Amniotic epithelial cell (primary cell): ENCODE measurements at regions not wholly inside any gene's neighbourhood (a gene's known extent, or its start where the extent isn't known, plus 50 kb on each side); places are given as distances from the start of the nearest gene placed in this dataset.

Experiments
- DNase-seq: peaks from one replicate; pipeline ENCODE4 v3.0.0-alpha.2; 2010; ENCODE audit warnings: low read depth

DNA sequence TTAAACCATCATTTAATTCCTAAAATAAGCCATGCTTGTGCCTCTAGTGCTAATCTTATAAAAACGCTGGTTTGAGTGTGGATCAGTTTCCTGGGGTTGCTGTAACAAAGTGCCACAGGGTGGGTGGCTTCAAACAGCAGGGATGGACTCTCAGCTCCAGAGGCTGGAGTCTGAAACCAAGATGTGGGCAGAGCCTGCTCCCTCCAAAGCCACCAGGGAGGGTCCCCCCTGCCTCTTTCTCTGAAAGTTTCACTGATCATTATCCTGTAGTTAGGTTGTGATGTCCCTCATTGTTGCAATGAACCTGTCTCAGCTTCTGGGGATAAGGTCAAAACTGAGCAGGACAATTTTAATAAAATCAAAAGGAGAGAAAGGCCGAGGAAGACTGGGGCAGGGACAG, 251.9 kb upstream of the TCERG1L start:
- DNase-seq, result no peak

GRCh38 chr10:131567279-131568162, 256.0 kb upstream of the TCERG1L start:
- DNase-seq, result no peak

- DNase-seq, result no peak
Observed at GRCh38 chr10:131568866-131569265, 257.3 kb upstream of the TCERG1L start.

- no peak for DNase-seq
Observed at GRCh38 chr10:131569851-131570715, 258.6 kb upstream of the TCERG1L start.

DNA sequence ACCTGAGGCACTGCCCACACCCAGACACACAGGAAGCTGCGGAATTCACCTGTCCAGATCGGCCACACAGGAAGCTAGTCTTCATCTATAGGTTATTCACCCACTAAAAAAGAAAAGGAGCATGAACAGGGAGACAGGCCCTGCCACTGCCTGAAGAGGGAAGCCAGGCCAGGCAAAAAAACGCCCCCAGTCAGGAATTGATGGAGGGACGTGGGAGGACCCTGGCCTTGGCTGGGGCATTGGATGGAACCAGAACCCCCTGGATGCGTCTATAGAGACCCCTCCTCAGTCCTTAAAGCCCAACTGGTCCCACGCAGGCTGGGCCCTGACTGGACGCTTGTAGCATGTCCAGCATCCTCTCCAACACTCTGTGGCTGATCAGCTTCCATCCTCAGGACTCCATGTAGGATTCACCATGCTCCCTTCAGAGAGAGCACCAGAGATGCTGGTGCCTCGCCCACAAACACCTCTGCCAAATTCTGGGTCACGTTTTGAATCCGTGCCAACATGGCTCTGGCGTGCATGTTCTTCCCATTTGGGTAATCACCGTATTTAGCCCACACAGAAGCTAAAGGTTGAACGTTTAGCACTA, 259.3 kb upstream of the TCERG1L start:
- DNase-seq, result no peak

DNA sequence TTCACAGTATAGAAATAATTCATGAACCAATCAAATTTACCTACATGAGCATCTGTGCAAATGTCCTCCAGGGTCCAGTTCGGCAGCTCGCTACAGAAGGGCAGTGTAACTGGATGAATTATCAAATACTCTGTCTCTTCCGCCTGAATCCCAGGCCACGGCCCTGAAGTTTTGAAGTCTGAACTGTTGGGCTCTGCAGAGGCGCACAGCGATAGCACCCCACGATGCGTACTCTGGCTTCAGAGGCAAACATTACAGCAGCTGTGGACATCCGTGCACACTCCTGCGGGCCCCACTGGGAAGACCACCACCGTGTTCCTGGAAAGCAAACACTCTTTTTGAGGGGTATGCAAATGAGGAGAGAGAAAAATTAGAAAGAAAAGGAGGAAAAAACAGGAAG, 259.8 kb upstream of the TCERG1L start:
- DNase-seq, result no peak

- DNase-seq, result no peak
Observed at GRCh38 chr10:131571865-131572264, 260.3 kb upstream of the TCERG1L start.

DNA sequence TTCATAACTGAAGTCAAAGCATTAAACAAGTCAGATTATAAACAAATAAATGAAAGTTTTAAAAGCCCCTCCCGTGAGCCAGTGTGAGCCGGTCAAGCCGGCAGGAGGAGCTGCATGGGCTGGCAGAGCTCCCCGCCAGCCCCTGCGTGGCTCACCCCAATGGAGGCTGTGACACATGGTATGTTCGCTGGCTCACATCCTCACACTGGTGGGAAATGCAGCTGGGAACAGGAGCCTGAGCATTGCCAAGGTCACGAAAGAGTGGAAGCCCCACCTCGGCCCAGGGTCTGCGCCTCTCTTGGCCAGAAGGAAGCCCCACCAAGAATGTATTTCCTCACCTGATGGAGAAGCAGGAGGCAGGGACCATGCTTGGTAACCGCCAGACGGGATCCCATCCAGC, 261.7 kb upstream of the TCERG1L start:
- no peak for DNase-seq

DNA sequence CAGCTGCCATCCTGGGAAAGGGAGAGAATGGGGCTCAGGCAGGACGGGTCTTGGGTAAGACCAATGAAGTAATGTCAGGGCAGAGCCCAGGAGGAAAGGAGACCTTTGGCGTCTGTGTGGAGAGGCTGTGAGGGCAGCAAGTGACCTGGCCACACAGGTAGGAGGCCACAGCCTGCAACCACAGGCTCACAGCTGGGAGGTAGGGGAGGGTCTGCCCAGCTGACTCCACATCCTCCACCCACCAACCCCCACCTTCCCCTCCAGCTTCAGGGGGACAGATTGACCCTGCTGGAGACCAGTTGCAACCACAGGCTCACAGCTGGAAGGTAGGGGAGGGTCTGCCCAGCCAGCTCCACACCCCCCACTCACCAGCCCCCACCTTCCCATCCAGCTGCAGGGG, 262.2 kb upstream of the TCERG1L start:
- no peak for DNase-seq

DNA sequence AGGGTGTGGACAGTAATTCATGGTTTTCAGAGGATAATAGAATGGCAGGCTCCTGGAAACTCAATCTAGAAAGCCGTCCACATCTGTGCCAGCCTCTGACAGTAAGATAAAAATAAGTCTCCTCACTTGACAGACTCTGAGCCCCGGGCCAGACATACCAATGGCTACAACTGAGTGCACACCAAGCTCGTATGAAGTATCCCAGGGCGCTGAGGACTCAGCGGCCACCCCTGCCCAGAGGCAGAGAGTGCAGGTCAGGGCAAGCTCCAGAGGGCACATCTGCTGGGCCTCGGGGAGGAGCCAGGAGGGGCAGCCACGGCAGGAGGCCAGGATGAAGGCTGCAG, 262.8 kb upstream of the TCERG1L start:
- no peak for DNase-seq

DNA sequence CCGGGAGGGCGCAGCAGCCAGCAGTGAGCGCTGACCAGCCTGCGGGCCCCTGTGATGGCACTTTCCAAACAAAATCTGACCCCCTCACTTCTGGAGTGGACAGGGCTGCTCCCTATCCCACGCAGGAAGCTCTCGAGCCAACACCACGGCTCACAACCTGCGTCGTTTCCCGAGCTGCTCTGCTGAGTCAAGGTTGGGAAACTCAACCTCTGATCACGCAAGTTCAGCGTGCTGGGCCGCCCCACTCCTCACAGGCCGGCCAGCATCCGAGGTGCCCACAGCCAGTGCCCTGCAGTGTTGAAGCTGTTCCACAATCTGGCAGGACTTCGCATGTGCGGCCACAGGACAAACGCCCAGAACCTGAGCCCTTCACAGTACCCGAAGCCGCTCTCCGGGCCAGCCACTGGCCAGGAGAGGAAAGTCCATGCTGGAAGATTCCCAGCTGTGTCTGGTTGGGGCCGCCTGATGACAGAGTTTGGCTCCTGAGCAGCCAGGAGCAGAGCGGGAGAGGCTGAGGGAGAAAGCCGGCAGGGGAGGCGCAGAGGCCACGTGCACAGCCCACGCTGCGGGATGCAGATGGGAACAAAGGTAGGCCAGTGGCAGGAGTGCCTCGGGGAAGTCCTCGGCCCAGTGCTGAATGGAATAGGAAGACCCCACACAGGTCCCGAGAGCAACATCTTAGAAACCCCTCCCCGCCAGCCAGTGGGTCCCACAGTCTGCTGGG, 263.3 kb upstream of the TCERG1L start:
- no peak for DNase-seq

GRCh38 chr10:131575877-131576276, 264.4 kb upstream of the TCERG1L start:
- DNase-seq, result no peak

- DNase-seq, result no peak
Observed at GRCh38 chr10:131576341-131577177, 265.0 kb upstream of the TCERG1L start.

DNA sequence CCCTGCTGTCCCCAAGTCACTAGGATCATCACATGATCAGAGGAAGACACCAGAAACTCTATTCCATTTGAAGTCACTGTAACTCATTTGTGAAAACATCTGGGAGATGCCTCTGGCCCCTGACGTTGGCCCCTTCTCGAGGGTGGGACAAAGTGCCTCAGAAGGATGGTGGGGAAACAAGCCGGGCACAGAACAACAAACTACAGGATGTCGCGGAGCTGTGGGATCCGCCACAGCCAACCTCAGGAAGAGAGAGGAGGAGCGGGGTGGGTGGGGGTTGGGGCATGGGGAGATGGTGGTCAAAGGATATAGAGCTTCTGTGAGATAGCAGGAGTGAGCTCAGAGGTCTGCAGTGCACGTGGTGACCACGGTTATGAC, 265.6 kb upstream of the TCERG1L start:
- DNase-seq, result no peak

DNA sequence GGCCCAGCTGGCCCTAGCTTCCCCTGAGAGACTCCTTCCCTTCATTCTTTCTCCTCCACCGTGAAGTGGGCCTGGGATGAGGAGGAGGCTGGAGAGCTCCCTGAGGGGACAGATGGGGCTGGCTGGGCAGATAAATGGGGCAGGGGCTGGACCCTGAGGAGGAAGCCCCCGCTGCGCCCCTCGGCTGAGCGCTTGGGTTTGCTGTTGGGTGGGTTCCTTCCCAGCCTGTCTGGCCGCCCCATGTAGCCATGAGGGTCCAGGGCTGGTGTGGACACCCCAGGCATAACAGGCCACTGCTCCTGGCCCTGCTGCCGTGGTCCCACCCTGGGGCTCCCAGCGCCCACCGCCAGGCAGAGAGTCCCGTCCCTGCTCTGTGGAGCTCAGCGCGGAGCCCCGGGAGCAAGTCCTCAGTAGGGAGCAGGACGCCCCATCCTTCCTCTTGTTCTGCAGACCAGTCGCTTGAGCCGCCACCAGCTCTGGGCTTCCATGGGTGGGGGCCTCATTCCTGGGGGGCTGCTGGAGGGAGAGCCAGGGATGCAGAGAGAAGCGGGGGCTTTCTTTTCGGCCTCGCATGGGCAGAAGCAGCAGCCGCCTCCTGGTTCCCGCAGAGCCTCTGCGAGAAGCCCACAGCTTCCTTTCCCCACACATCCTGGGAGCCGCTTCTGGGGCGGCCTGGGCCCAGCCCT, 266.4 kb upstream of the TCERG1L start:
- no peak for DNase-seq

- no peak for DNase-seq
Observed at GRCh38 chr10:131578472-131578970, 267.0 kb upstream of the TCERG1L start.

GRCh38 chr10:131579251-131580071, 267.9 kb upstream of the TCERG1L start:
- DNase-seq, result no peak

GRCh38 chr10:131580076-131580652, 268.6 kb upstream of the TCERG1L start:
- DNase-seq, result no peak

GRCh38 chr10:131580674-131581073, 269.2 kb upstream of the TCERG1L start:
- no peak for DNase-seq
